Cerebellar cortex (tissue), 1 donor: ENCODE measurements at regions not wholly inside any gene's neighbourhood (a gene's known extent, or its start where the extent isn't known, plus 50 kb on each side); places are given as distances from the start of the nearest gene placed in this dataset.
A peak's percentile ranks its signal among the peaks of the same experiment; 100 is the strongest.

ENCODE experiments used
- DNase-seq: peaks from one replicate; pipeline ENCODE4 v3.0.0-alpha.2; 2015; ENCODE audit warnings: low spot score

- DNase-seq, result no peak
These were observed 111.5 kb upstream of the USP24 start for GRCh38 chr1:55326496-55327243.

GRCh38 chr1:55323760-55324159 lies 108.6 kb upstream of the USP24 start:
- DNase-seq, result no peak

GRCh38 chr1:55322842-55323241 lies 107.7 kb upstream of the USP24 start:
- DNase-seq, result no peak

GRCh38 chr1:55321942-55322341 lies 106.8 kb upstream of the USP24 start:
- DNase-seq, result no peak

GRCh38 chr1:55320891-55321290 lies 105.7 kb upstream of the USP24 start:
- no peak for DNase-seq

GRCh38 chr1:55318116-55318817 lies 103.1 kb upstream of the USP24 start:
- DNase-seq, result no peak

GRCh38 chr1:55317673-55318072 lies 102.5 kb upstream of the USP24 start:
- DNase-seq, result no peak

GRCh38 chr1:55316947-55317662 lies 101.9 kb upstream of the USP24 start:
- no peak for DNase-seq

- DNase-seq, result no peak
These were observed 101.3 kb upstream of the USP24 start for GRCh38 chr1:55316502-55316901.

GRCh38 chr1:55315552-55315951 lies 100.4 kb upstream of the USP24 start:
- no peak for DNase-seq

GRCh38 chr1:55314740-55315139 lies 99.6 kb upstream of the USP24 start:
- DNase-seq, result no peak

GRCh38 chr1:55313903-55314302 lies 98.7 kb upstream of the USP24 start:
- DNase-seq, result no peak

GRCh38 chr1:55311979-55312378 lies 96.8 kb upstream of the USP24 start:
- no peak for DNase-seq

GRCh38 chr1:55311057-55311641 lies 96.0 kb upstream of the USP24 start:
- no peak for DNase-seq

- no peak for DNase-seq
These were observed 95.4 kb upstream of the USP24 start for GRCh38 chr1:55310505-55310971.

GRCh38 chr1:55309786-55310504 lies 94.8 kb upstream of the USP24 start:
- DNase-seq, result no peak

- DNase-seq, result no peak
These were observed 93.9 kb upstream of the USP24 start for GRCh38 chr1:55309053-55309452.

GRCh38 chr1:55305735-55306134 lies 90.6 kb upstream of the USP24 start:
- no peak for DNase-seq

- DNase-seq, result no peak
These were observed 89.1 kb upstream of the USP24 start for GRCh38 chr1:55304229-55304740.

GRCh38 chr1:55302972-55303371 lies 87.8 kb upstream of the USP24 start:
- DNase-seq, result no peak

- peak; percentile 9 for DNase-seq
These were observed 86.7 kb upstream of the USP24 start for GRCh38 chr1:55301912-55302311.

- no peak for DNase-seq
These were observed 85.8 kb upstream of the USP24 start for GRCh38 chr1:55300975-55301374.
